ENCODE measurements at regions not wholly inside any gene's neighbourhood (a gene's known extent, or its start where the extent isn't known, plus 50 kb on each side); places are given as distances from the start of the nearest gene placed in this dataset.

- DNase-seq (no peak), FAIRE-seq (no peak)
- Histone ChIP-seq H3K27me3 (ENCODE audit: control insufficient read depth, insufficient read depth, low read length) (no peaks in the 10 kb centered on the region), H3K9me3 (ENCODE audit: control insufficient read depth in 2 of 3, insufficient read depth in 1 of 3, low read length in 3 of 3) (no peaks in the 10 kb centered on the region), H3K4me1 (ENCODE audit: control insufficient read depth in 2 of 3, insufficient read depth in 2 of 3, low read depth in 1 of 3, low read length in 3 of 3) (no peaks in the 10 kb centered on the region), H3K27ac (ENCODE audit: low read depth in 2 of 2, low read length in 2 of 2) (no peak overlapping the region), H3K9ac (ENCODE audit: low read length in 3 of 3) (no peak overlapping the region), H3K36me3 (ENCODE audit: control insufficient read depth in 2 of 3, insufficient read depth in 3 of 3, low read length in 3 of 3) (no peaks in the 10 kb centered on the region), H3K4me3 (ENCODE audit: low read length in 3 of 3) (no peak overlapping the region)
- intact Hi-C loops (cut with DNase I) = no loop called here
- TF ChIP-seq CTCF (IDR thresholded peaks at IDR 0.05; ENCODE audit: borderline replicate concordance, extremely low read depth, insufficient read depth) = no peak
These were observed 201.5 kb downstream of the SOX2 start for GRCh38 chr3:181913254-181913653.

- no peak overlapping the region for H3K4me3 ChIP-seq (ENCODE audit: low read length in 3 of 3)
- no peak overlapping the region for H3K27ac ChIP-seq (ENCODE audit: low read depth in 2 of 2, low read length in 2 of 2)
- TF ChIP-seq CTCF (IDR thresholded peaks at IDR 0.05; ENCODE audit: borderline replicate concordance, extremely low read depth, insufficient read depth) = no peak
- H3K27me3 ChIP-seq (ENCODE audit: control insufficient read depth, insufficient read depth, low read length) = no peaks in the 10 kb centered on the region
- intact Hi-C loops (cut with DNase I) = no loop called here
- no peak for DNase-seq
- no peaks in the 10 kb centered on the region for H3K36me3 ChIP-seq (ENCODE audit: control insufficient read depth in 2 of 3, insufficient read depth in 3 of 3, low read length in 3 of 3)
- no peak overlapping the region for H3K9ac ChIP-seq (ENCODE audit: low read length in 3 of 3)
- no peaks in the 10 kb centered on the region for H3K4me1 ChIP-seq (ENCODE audit: control insufficient read depth in 2 of 3, insufficient read depth in 2 of 3, low read depth in 1 of 3, low read length in 3 of 3)
- no peaks in the 10 kb centered on the region for H3K9me3 ChIP-seq (ENCODE audit: control insufficient read depth in 2 of 3, insufficient read depth in 1 of 3, low read length in 3 of 3)
- FAIRE-seq = no peak
These were observed 203.8 kb downstream of the SOX2 start for GRCh38 chr3:181915551-181915950.

GRCh38 chr3:181916013-181916412, 204.3 kb downstream of the SOX2 start:
- H3K27me3 ChIP-seq (ENCODE audit: control insufficient read depth, insufficient read depth, low read length) = no peaks in the 10 kb centered on the region
- H3K9me3 ChIP-seq (ENCODE audit: control insufficient read depth in 2 of 3, insufficient read depth in 1 of 3, low read length in 3 of 3) = no peaks in the 10 kb centered on the region
- H3K4me1 ChIP-seq (ENCODE audit: control insufficient read depth in 2 of 3, insufficient read depth in 2 of 3, low read depth in 1 of 3, low read length in 3 of 3) = no peaks in the 10 kb centered on the region
- no peak for FAIRE-seq
- no peak for DNase-seq
- no peak overlapping the region for H3K27ac ChIP-seq (ENCODE audit: low read depth in 2 of 2, low read length in 2 of 2)
- TF ChIP-seq CTCF (IDR thresholded peaks at IDR 0.05; ENCODE audit: borderline replicate concordance, extremely low read depth, insufficient read depth) = no peak
- H3K36me3 ChIP-seq (ENCODE audit: control insufficient read depth in 2 of 3, insufficient read depth in 3 of 3, low read length in 3 of 3) = no peaks in the 10 kb centered on the region
- intact Hi-C loops (cut with DNase I) = no loop called here
- H3K4me3 ChIP-seq (ENCODE audit: low read length in 3 of 3) = no peak overlapping the region
- no peak overlapping the region for H3K9ac ChIP-seq (ENCODE audit: low read length in 3 of 3)

GRCh38 chr3:181917027-181917426, 205.3 kb downstream of the SOX2 start:
- FAIRE-seq (no peak), DNase-seq (no peak)
- no peak overlapping the region for H3K4me3 ChIP-seq (ENCODE audit: low read length in 3 of 3)
- no peaks in the 10 kb centered on the region for H3K36me3 ChIP-seq (ENCODE audit: control insufficient read depth in 2 of 3, insufficient read depth in 3 of 3, low read length in 3 of 3)
- intact Hi-C loops (cut with DNase I) = no loop called here
- no peaks in the 10 kb centered on the region for H3K27me3 ChIP-seq (ENCODE audit: control insufficient read depth, insufficient read depth, low read length)
- H3K9me3 ChIP-seq (ENCODE audit: control insufficient read depth in 2 of 3, insufficient read depth in 1 of 3, low read length in 3 of 3) = no peaks in the 10 kb centered on the region
- H3K27ac ChIP-seq (ENCODE audit: low read depth in 2 of 2, low read length in 2 of 2) = no peak overlapping the region
- no peaks in the 10 kb centered on the region for H3K4me1 ChIP-seq (ENCODE audit: control insufficient read depth in 2 of 3, insufficient read depth in 2 of 3, low read depth in 1 of 3, low read length in 3 of 3)
- no peak for TF ChIP-seq CTCF (IDR thresholded peaks at IDR 0.05; ENCODE audit: borderline replicate concordance, extremely low read depth, insufficient read depth)
- no peak overlapping the region for H3K9ac ChIP-seq (ENCODE audit: low read length in 3 of 3)

Measured in kidney (tissue), 13 donors.